ENCODE measurements at regions not wholly inside any gene's neighbourhood (a gene's known extent, or its start where the extent isn't known, plus 50 kb on each side); places are given as distances from the start of the nearest gene placed in this dataset.
"Not testable (repeated sequence)": the region's sequence is repeated elsewhere in the genome, so short reads cannot be mapped to it uniquely, and the experiment has no call there.

- DNase-seq (ENCODE audit: low spot score) (no peak), ATAC-seq (ENCODE audit: insufficient number of reproducible peaks, low FRiP score, low read depth) (no peak)
- no peak for TF ChIP-seq CTCF (IDR thresholded peaks at IDR 0.05)
- Histone ChIP-seq H3K27ac (no peak overlapping the region), H3K9me3 (no peaks in the 10 kb centered on the region), H3K27me3 (replicated peaks; ENCODE audit: insufficient read depth) (no peaks in the 10 kb centered on the region), H3K4me3 (no peak overlapping the region), H3K36me3 (no peaks in the 10 kb centered on the region), H3K4me1 (ENCODE audit: control insufficient read depth in 1 of 2, low read depth in 2 of 2) (no peaks in the 10 kb centered on the region)
Measured at GRCh38 chr2:122800781-122801180, 1045.3 kb downstream of the TSN start.

- no peak for TF ChIP-seq CTCF (IDR thresholded peaks at IDR 0.05)
Measured at GRCh38 chr2:122804494-122804893, 1049.0 kb downstream of the TSN start.

GRCh38 chr2:122805346-122805745 is 1049.9 kb downstream of the TSN start:
- no peak for TF ChIP-seq CTCF (IDR thresholded peaks at IDR 0.05)
- no peak for ATAC-seq (ENCODE audit: insufficient number of reproducible peaks, low FRiP score, low read depth)
- DNase-seq (ENCODE audit: low spot score) = no peak
- Histone ChIP-seq H3K27me3 (replicated peaks; ENCODE audit: insufficient read depth) (no peaks in the 10 kb centered on the region), H3K9me3 (no peaks in the 10 kb centered on the region), H3K4me1 (ENCODE audit: control insufficient read depth in 1 of 2, low read depth in 2 of 2) (no peaks in the 10 kb centered on the region), H3K36me3 (no peaks in the 10 kb centered on the region), H3K27ac (no peak overlapping the region), H3K4me3 (no peak overlapping the region)

More at GRCh38 chr2:122804494-122804893, 1049.0 kb downstream of the TSN start:
- ATAC-seq (ENCODE audit: insufficient number of reproducible peaks, low FRiP score, low read depth) (no peak), DNase-seq (ENCODE audit: low spot score) (no peak)
- no peaks in the 10 kb centered on the region for H3K36me3 ChIP-seq
- no peaks in the 10 kb centered on the region for H3K27me3 ChIP-seq (replicated peaks; ENCODE audit: insufficient read depth)
- no peaks in the 10 kb centered on the region for H3K4me1 ChIP-seq (ENCODE audit: control insufficient read depth in 1 of 2, low read depth in 2 of 2)
- no peaks in the 10 kb centered on the region for H3K9me3 ChIP-seq
- no peak overlapping the region for H3K4me3 ChIP-seq
- no peak overlapping the region for H3K27ac ChIP-seq

GRCh38 chr2:122808286-122808969 is 1053.0 kb downstream of the TSN start:
- no peak overlapping the region for H3K4me3 ChIP-seq
- ATAC-seq (ENCODE audit: insufficient number of reproducible peaks, low FRiP score, low read depth) (no peak), DNase-seq (ENCODE audit: low spot score) (no peak)
- H3K4me1 ChIP-seq (ENCODE audit: control insufficient read depth in 1 of 2, low read depth in 2 of 2) = no peaks in the 10 kb centered on the region
- no peaks in the 10 kb centered on the region for H3K36me3 ChIP-seq
- no peaks in the 10 kb centered on the region for H3K27me3 ChIP-seq (replicated peaks; ENCODE audit: insufficient read depth)
- TF ChIP-seq CTCF (IDR thresholded peaks at IDR 0.05) = no peak
- no peak overlapping the region for H3K27ac ChIP-seq
- H3K9me3 ChIP-seq = no peaks in the 10 kb centered on the region

- not testable (repeated sequence) for ATAC-seq (ENCODE audit: insufficient number of reproducible peaks, low FRiP score, low read depth); H3K27ac ChIP-seq; DNase-seq (ENCODE audit: low spot score)
Measured at GRCh38 chr2:122812214-122812613, 1056.8 kb downstream of the TSN start.

GRCh38 chr2:122815120-122815519 is 1059.7 kb downstream of the TSN start:
- Histone ChIP-seq H3K9me3 (no peaks in the 10 kb centered on the region), H3K27me3 (replicated peaks; ENCODE audit: insufficient read depth) (no peaks in the 10 kb centered on the region), H3K4me1 (ENCODE audit: control insufficient read depth in 1 of 2, low read depth in 2 of 2) (no peaks in the 10 kb centered on the region), H3K27ac (no peak overlapping the region), H3K36me3 (no peaks in the 10 kb centered on the region), H3K4me3 (no peak overlapping the region)
- TF ChIP-seq CTCF (IDR thresholded peaks at IDR 0.05) = no peak
- ATAC-seq (ENCODE audit: insufficient number of reproducible peaks, low FRiP score, low read depth) (no peak), DNase-seq (ENCODE audit: low spot score) (no peak)

More at GRCh38 chr2:122812214-122812613, 1056.8 kb downstream of the TSN start:
- not testable (repeated sequence) for H3K4me1 ChIP-seq (ENCODE audit: control insufficient read depth in 1 of 2, low read depth in 2 of 2); H3K4me3 ChIP-seq; H3K27me3 ChIP-seq (replicated peaks; ENCODE audit: insufficient read depth); H3K36me3 ChIP-seq; H3K9me3 ChIP-seq
